H9 (cell line): ENCODE measurements at regions not wholly inside any gene's neighbourhood (a gene's known extent, or its start where the extent isn't known, plus 50 kb on each side); places are given as distances from the start of the nearest gene placed in this dataset.

Source experiments
- DNase-seq: peaks from one replicate; pipeline ENCODE4 v3.0.0-alpha.2; 2017
- H2AFZ ChIP-seq: one replicate; pipeline ENCODE4 v1.6.1; 2013; ENCODE audit warnings: mild to moderate bottlenecking, low read length, control low read depth, moderate library complexity
- H2AK5ac ChIP-seq: 2 replicates; pipeline ENCODE4 v1.6.1; 2013; ENCODE audit warnings: low read length, control low read depth, mixed read lengths; ENCODE audit not compliant: insufficient read length
- H2BK120ac ChIP-seq: one replicate; pipeline ENCODE4 v1.6.1; 2013; ENCODE audit warnings: low read depth, mild to moderate bottlenecking, low read length, control low read depth, inconsistent platforms; ENCODE audit not compliant: poor library complexity, severe bottlenecking
- H2BK12ac ChIP-seq: 2 replicates; pipeline ENCODE4 v1.6.1; 2013; ENCODE audit warnings: low read length, control low read depth, mixed read lengths, low read depth; ENCODE audit not compliant: insufficient read length
- H2BK15ac ChIP-seq: 2 replicates; pipeline ENCODE4 v1.6.1; 2013; ENCODE audit warnings: low read depth, low read length, control low read depth
- H2BK20ac ChIP-seq: one replicate; pipeline ENCODE4 v1.6.1; 2013; ENCODE audit warnings: low read depth, mild to moderate bottlenecking, low read length, control low read depth, inconsistent platforms; ENCODE audit not compliant: poor library complexity, severe bottlenecking
- H2BK5ac ChIP-seq: 2 replicates; pipeline ENCODE4 v1.6.1; 2013; ENCODE audit warnings: low read length, control low read depth, mixed read lengths; ENCODE audit not compliant: insufficient read length
- H3K14ac ChIP-seq: 2 replicates; pipeline ENCODE4 v1.6.1; 2013; ENCODE audit warnings: low read length, control low read depth; ENCODE audit not compliant: insufficient read depth
- H3K18ac ChIP-seq: 2 replicates; pipeline ENCODE4 v1.6.1; 2013; ENCODE audit warnings: low read depth, mild to moderate bottlenecking, mixed read lengths, low read length, control low read depth; ENCODE audit not compliant: insufficient read length
- H3K23ac ChIP-seq: 2 replicates; pipeline ENCODE4 v1.6.1; 2013; ENCODE audit warnings: low read length, control low read depth, mixed read lengths, low read depth; ENCODE audit not compliant: insufficient read length
- H3K23me2 ChIP-seq: 2 replicates; pipeline ENCODE4 v1.6.1; 2013; ENCODE audit warnings: low read depth, mild to moderate bottlenecking, mixed read lengths, low read length, control low read depth; ENCODE audit not compliant: insufficient read length, poor library complexity, severe bottlenecking
- H3K27ac ChIP-seq: 2 replicates; pipeline ENCODE4 v1.5.1; 2013; ENCODE audit warnings: low read length, control low read depth, mixed read lengths, low read depth; ENCODE audit not compliant: insufficient read length
- H3K27me3 ChIP-seq: 2 replicates; pipeline ENCODE4 v1.6.1; 2013; ENCODE audit warnings: low read length, control low read depth, inconsistent platforms; ENCODE audit not compliant: insufficient read depth
- H3K4ac ChIP-seq: 2 replicates; pipeline ENCODE4 v1.6.1; 2013; ENCODE audit warnings: low read depth, mild to moderate bottlenecking, control low read depth, inconsistent platforms, low read length, moderate library complexity
- H3K4me1 ChIP-seq: 2 replicates; pipeline ENCODE4 v1.6.1; 2013; ENCODE audit warnings: low read length, control low read depth, inconsistent platforms; ENCODE audit not compliant: insufficient read depth
- H3K4me2 ChIP-seq: 2 replicates; pipeline ENCODE4 v1.6.1; 2013; ENCODE audit warnings: low read length, control low read depth, mixed read lengths; ENCODE audit not compliant: insufficient read length, insufficient read depth
- H3K56ac ChIP-seq: 2 replicates; pipeline ENCODE4 v1.6.1; 2013; ENCODE audit warnings: low read depth, mild to moderate bottlenecking, mixed read lengths, low read length, control low read depth; ENCODE audit not compliant: insufficient read length
- H3K79me1 ChIP-seq: 2 replicates; pipeline ENCODE4 v1.6.1; 2013; ENCODE audit warnings: low read depth, mild to moderate bottlenecking, moderate library complexity, low read length, control low read depth, inconsistent platforms; ENCODE audit not compliant: insufficient read depth, poor library complexity, severe bottlenecking
- H3K79me2 ChIP-seq: 2 replicates; pipeline ENCODE4 v1.6.1; 2013; ENCODE audit warnings: low read length, control low read depth, inconsistent platforms; ENCODE audit not compliant: insufficient read depth
- H3K9ac ChIP-seq: 2 replicates; pipeline ENCODE4 v1.6.1; 2013; ENCODE audit warnings: low read length, control low read depth, mixed read lengths; ENCODE audit not compliant: insufficient read length; ENCODE audit errors: extremely low read depth
- H3K9me3 ChIP-seq: one replicate; pipeline ENCODE4 v1.6.1; 2013; ENCODE audit warnings: low read depth, low read length, inconsistent platforms; ENCODE audit not compliant: control insufficient read depth
- H3T11ph ChIP-seq: one replicate; pipeline ENCODE4 v1.6.1; 2013; ENCODE audit warnings: mild to moderate bottlenecking, low read length, control low read depth, inconsistent platforms
- H4K20me1 ChIP-seq: one replicate; pipeline ENCODE4 v1.6.1; 2013; ENCODE audit not compliant: control insufficient read depth, insufficient read length, insufficient read depth
- H4K5ac ChIP-seq: 2 replicates; pipeline ENCODE4 v1.6.1; 2013; ENCODE audit warnings: low read depth, mild to moderate bottlenecking, mixed read lengths, low read length, control low read depth; ENCODE audit not compliant: insufficient read length
- H4K8ac ChIP-seq: replicated peaks from 2 replicates; pipeline ENCODE4 v1.6.1; 2013; ENCODE audit warnings: low read length, control low read depth, mixed read lengths, low read depth; ENCODE audit not compliant: insufficient read length
- H4K91ac ChIP-seq: 2 replicates; pipeline ENCODE4 v1.6.1; 2013; ENCODE audit warnings: low read depth, mild to moderate bottlenecking, moderate library complexity, mixed read lengths, low read length, control low read depth; ENCODE audit not compliant: insufficient read length
- H3K27ac Mint-ChIP-seq, 3 experiments: 2 replicates in 2 of 3; 3 replicates in 1 of 3; pipeline ENCODE4 v1.8.0; 2020 to 2021; ENCODE audit warnings: mixed read lengths in 3 of 3, mild to moderate bottlenecking in 1 of 3, moderate library complexity in 1 of 3
- H3K27me3 Mint-ChIP-seq: 2 replicates; pipeline ENCODE4 v1.8.0; 2021; ENCODE audit warnings: low read depth, mild to moderate bottlenecking, moderate library complexity, mixed read lengths
- H3K36me3 Mint-ChIP-seq, 3 experiments: 2 replicates in 2 of 3; 3 replicates in 1 of 3; pipeline ENCODE4 v1.8.0; 2020 to 2021; ENCODE audit warnings: low read depth in 3 of 3, mixed read lengths in 3 of 3; ENCODE audit not compliant: insufficient read depth in 1 of 3
- H3K4me1 Mint-ChIP-seq, 2 experiments: 2 replicates each; pipeline ENCODE4 v1.8.0; 2020; ENCODE audit warnings: mixed read lengths in 2 of 2
- H3K4me3 Mint-ChIP-seq, 2 experiments: 2 replicates in 1 of 2; 3 replicates in 1 of 2; pipeline ENCODE4 v1.8.0; 2020 to 2021; ENCODE audit warnings: mild to moderate bottlenecking in 2 of 2, mixed read lengths in 2 of 2, moderate library complexity in 1 of 2
- H3K9me3 Mint-ChIP-seq, 2 experiments: 2 replicates in 1 of 2; 3 replicates in 1 of 2; pipeline ENCODE4 v1.8.0; 2020; ENCODE audit warnings: mild to moderate bottlenecking in 2 of 2, mixed read lengths in 2 of 2, moderate library complexity in 1 of 2
- CTCF ChIP-seq: fragments of 200-600 bp; sonication (generic); conservative IDR thresholded peaks from 3 replicates; pipeline ENCODE4 v1.8.0; 2021; ENCODE audit warnings: antibody characterized with exemption, mild to moderate bottlenecking
- WGBS: extraction: QIAGEN DNeasy Blood & Tissue Kit; methylation state at CpG from one replicate; pipeline ENCODE4 v1.1.7; 2013; ENCODE audit warnings: missing lambda C conversion rate, low lambda C conversion rate, mixed read lengths; ENCODE audit not compliant: insufficient read length; ENCODE audit errors: extremely low coverage; 5-methylcytosine and 5-hydroxymethylcytosine counted together

DNA sequence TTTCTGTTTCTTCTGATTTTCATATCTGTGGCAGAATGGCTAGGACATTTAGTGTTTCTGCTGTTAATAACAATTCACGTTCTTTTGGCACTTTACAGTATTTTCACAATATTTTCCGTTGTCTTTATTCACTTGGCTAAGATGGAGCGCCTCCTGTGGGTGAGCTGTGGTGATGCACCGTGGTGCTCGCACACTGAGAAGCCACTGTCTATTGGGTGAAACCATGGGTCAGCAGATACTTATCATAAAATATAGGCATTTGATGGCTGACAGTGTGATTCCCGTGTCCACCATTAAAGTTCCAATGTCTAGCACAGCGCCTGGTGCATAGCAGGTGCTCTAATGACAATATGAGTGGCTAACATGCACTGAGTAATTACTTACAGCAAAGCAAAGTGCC, 141.8 kb downstream of the VRK1 start:
- Histone ChIP-seq H2BK120ac (no peak overlapping the region), H2AK5ac (no peak overlapping the region), H2BK15ac (no peak overlapping the region), H3T11ph (no peak overlapping the region), H3K27me3 (no peaks in the 10 kb centered on the region), H4K91ac (no peak overlapping the region), H3K27ac (no peak overlapping the region), H3K9ac (no peak overlapping the region), H3K56ac (no peak overlapping the region), H3K14ac (no peak overlapping the region), H2BK20ac (no peak overlapping the region), H3K4me1 (no peaks in the 10 kb centered on the region), H3K79me1 (no peaks in the 10 kb centered on the region), H4K20me1 (no peaks in the 10 kb centered on the region), H3K4ac (no peak overlapping the region), H2BK5ac (no peak overlapping the region), H3K18ac (no peak overlapping the region), H3K9me3 (no peaks in the 10 kb centered on the region), H3K79me2 (no peaks in the 10 kb centered on the region), H3K23me2 (no peaks in the 10 kb centered on the region), H3K23ac (no peak overlapping the region), H3K4me2 (no peak overlapping the region), H2AFZ (no peak overlapping the region), H4K5ac (no peak overlapping the region), H4K8ac (no peak overlapping the region), H2BK12ac (no peak overlapping the region)
- no peak for DNase-seq
- H3K4me3 Mint-ChIP-seq = no peak overlapping the region
- TF ChIP-seq CTCF = peak; percentile 88
- no peaks in the 10 kb centered on the region; a peak in 1 of 5 replicates for H3K9me3 Mint-ChIP-seq
- no CpG with 5 or more reads among the region's 7 CpGs for WGBS
- H3K27me3 Mint-ChIP-seq = no peaks in the 10 kb centered on the region
- H3K4me1 Mint-ChIP-seq = peaks cover under 1 to 4% of the 10 kb centered on the region in 2 experiments; a peak in 3 of 4 replicates
- H3K27ac Mint-ChIP-seq = no peak overlapping the region
- H3K36me3 Mint-ChIP-seq = no peaks in the 10 kb centered on the region
